ENCODE measurements at regions not wholly inside any gene's neighbourhood (a gene's known extent, or its start where the extent isn't known, plus 50 kb on each side); places are given as distances from the start of the nearest gene placed in this dataset.

- DNase-seq (ENCODE audit: low read depth), result no peak
Observed at GRCh38 chr4:28973587-28974350, 1746.4 kb upstream of the PCDH7 start.

GRCh38 chr4:28976369-28976768 lies 1743.8 kb upstream of the PCDH7 start:
- no peak for DNase-seq (ENCODE audit: low read depth)

GRCh38 chr4:29002151-29002550 lies 1718.0 kb upstream of the PCDH7 start:
- no peak for DNase-seq (ENCODE audit: low read depth)

GRCh38 chr4:29005838-29006237 lies 1714.3 kb upstream of the PCDH7 start:
- DNase-seq (ENCODE audit: low read depth), result no peak

GRCh38 chr4:29009908-29010307 lies 1710.3 kb upstream of the PCDH7 start:
- DNase-seq (ENCODE audit: low read depth), result no peak

GRCh38 chr4:29013341-29013740 lies 1706.8 kb upstream of the PCDH7 start:
- DNase-seq (ENCODE audit: low read depth), result no peak

- no peak for DNase-seq (ENCODE audit: low read depth)
Observed at GRCh38 chr4:29014555-29014954, 1705.6 kb upstream of the PCDH7 start.

- no peak for DNase-seq (ENCODE audit: low read depth)
Observed at GRCh38 chr4:29033703-29034102, 1686.5 kb upstream of the PCDH7 start.

- DNase-seq (ENCODE audit: low read depth), result no peak
Observed at GRCh38 chr4:29037501-29037900, 1682.7 kb upstream of the PCDH7 start.

GRCh38 chr4:29043411-29043810 lies 1676.8 kb upstream of the PCDH7 start:
- no peak for DNase-seq (ENCODE audit: low read depth)

GRCh38 chr4:29046186-29046585 lies 1674.0 kb upstream of the PCDH7 start:
- DNase-seq (ENCODE audit: low read depth), result no peak

GRCh38 chr4:29046781-29047180 lies 1673.4 kb upstream of the PCDH7 start:
- DNase-seq (ENCODE audit: low read depth), result no peak

- no peak for DNase-seq (ENCODE audit: low read depth)
Observed at GRCh38 chr4:29047341-29048041, 1672.7 kb upstream of the PCDH7 start.

- DNase-seq (ENCODE audit: low read depth), result no peak
Observed at GRCh38 chr4:29051381-29051965, 1668.7 kb upstream of the PCDH7 start.

GRCh38 chr4:29052266-29052665 lies 1667.9 kb upstream of the PCDH7 start:
- DNase-seq (ENCODE audit: low read depth), result no peak

GRCh38 chr4:29058531-29058930 lies 1661.6 kb upstream of the PCDH7 start:
- DNase-seq (ENCODE audit: low read depth), result no peak

- no peak for DNase-seq (ENCODE audit: low read depth)
Observed at GRCh38 chr4:29066861-29067260, 1653.3 kb upstream of the PCDH7 start.

- no peak for DNase-seq (ENCODE audit: low read depth)
Observed at GRCh38 chr4:29073571-29073970, 1646.6 kb upstream of the PCDH7 start.

- no peak for DNase-seq (ENCODE audit: low read depth)
Observed at GRCh38 chr4:29075366-29075765, 1644.8 kb upstream of the PCDH7 start.

GRCh38 chr4:29079260-29079659 lies 1640.9 kb upstream of the PCDH7 start:
- DNase-seq (ENCODE audit: low read depth), result no peak

- no peak for DNase-seq (ENCODE audit: low read depth)
Observed at GRCh38 chr4:29081234-29081955, 1638.8 kb upstream of the PCDH7 start.

GRCh38 chr4:29082684-29083083 lies 1637.5 kb upstream of the PCDH7 start:
- no peak for DNase-seq (ENCODE audit: low read depth)

GRCh38 chr4:29085748-29086147 lies 1634.4 kb upstream of the PCDH7 start:
- no peak for DNase-seq (ENCODE audit: low read depth)

Measured in HS-27A (cell line).